Endothelial cell (in vitro differentiated cells): ENCODE measurements at regions not wholly inside any gene's neighbourhood (a gene's known extent, or its start where the extent isn't known, plus 50 kb on each side); places are given as distances from the start of the nearest gene placed in this dataset.

Experiments
- DNase-seq: peaks from one replicate; pipeline ENCODE4 v3.0.0; 2021; ENCODE audit warnings: low spot score
- H3K27ac Mint-ChIP-seq: one replicate; pipeline ENCODE4 v1.8.0; 2021; ENCODE audit warnings: mixed read lengths, inconsistent platforms; ENCODE audit not compliant: unreplicated experiment
- H3K27me3 Mint-ChIP-seq: one replicate; pipeline ENCODE4 v1.8.0; 2021; ENCODE audit warnings: mild to moderate bottlenecking, moderate library complexity, mixed read lengths, inconsistent platforms; ENCODE audit not compliant: unreplicated experiment
- H3K36me3 Mint-ChIP-seq: one replicate; pipeline ENCODE4 v1.8.0; 2021; ENCODE audit warnings: mild to moderate bottlenecking, low read depth, mixed read lengths, inconsistent platforms; ENCODE audit not compliant: unreplicated experiment
- H3K4me1 Mint-ChIP-seq: one replicate; pipeline ENCODE4 v1.8.0; 2021; ENCODE audit warnings: mild to moderate bottlenecking, mixed read lengths, inconsistent platforms; ENCODE audit not compliant: unreplicated experiment
- H3K4me3 Mint-ChIP-seq: one replicate; pipeline ENCODE4 v1.8.0; 2021; ENCODE audit warnings: mild to moderate bottlenecking, mixed read lengths, inconsistent platforms; ENCODE audit not compliant: unreplicated experiment
- H3K9me3 Mint-ChIP-seq: one replicate; pipeline ENCODE4 v1.8.0; 2021; ENCODE audit warnings: mixed read lengths, inconsistent platforms; ENCODE audit not compliant: unreplicated experiment
- CTCF ChIP-seq: fragments of 200-600 bp; sonication (generic); IDR thresholded peaks from one replicate; pipeline ENCODE4 v1.5.0; 2021; ENCODE audit warnings: antibody characterized with exemption; ENCODE audit not compliant: unreplicated experiment

- TF ChIP-seq CTCF, result no peak
- no peak overlapping the region for H3K4me3 Mint-ChIP-seq
- H3K27me3 Mint-ChIP-seq, result peaks cover 2% of the 10 kb centered on the region
- H3K36me3 Mint-ChIP-seq, result no peaks in the 10 kb centered on the region
- no peak overlapping the region for H3K27ac Mint-ChIP-seq
- H3K4me1 Mint-ChIP-seq, result peaks cover 15% of the 10 kb centered on the region
- DNase-seq, result no peak
- no peaks in the 10 kb centered on the region for H3K9me3 Mint-ChIP-seq
These were observed 172.3 kb upstream of the TBCA start for GRCh38 chr5:77948476-77948875.

GRCh38 chr5:77947041-77947428 is 170.9 kb upstream of the TBCA start:
- H3K36me3 Mint-ChIP-seq, result no peaks in the 10 kb centered on the region
- H3K27me3 Mint-ChIP-seq, result peaks cover 2% of the 10 kb centered on the region
- no peak overlapping the region for H3K4me3 Mint-ChIP-seq
- DNase-seq, result no peak
- no peaks in the 10 kb centered on the region for H3K9me3 Mint-ChIP-seq
- no peak overlapping the region for H3K27ac Mint-ChIP-seq
- TF ChIP-seq CTCF, result no peak
- H3K4me1 Mint-ChIP-seq, result peaks cover 7% of the 10 kb centered on the region

GRCh38 chr5:77946381-77947040 is 170.4 kb upstream of the TBCA start:
- H3K4me3 Mint-ChIP-seq, result no peak overlapping the region
- H3K36me3 Mint-ChIP-seq, result no peaks in the 10 kb centered on the region
- H3K9me3 Mint-ChIP-seq, result no peaks in the 10 kb centered on the region
- H3K27ac Mint-ChIP-seq, result no peak overlapping the region
- peaks cover 7% of the 10 kb centered on the region for H3K4me1 Mint-ChIP-seq
- no peak for DNase-seq
- TF ChIP-seq CTCF, result no peak
- H3K27me3 Mint-ChIP-seq, result peaks cover 2% of the 10 kb centered on the region

- Mint-ChIP-seq H3K4me1 (peaks cover 7% of the 10 kb centered on the region), H3K27ac (no peak overlapping the region), H3K9me3 (no peaks in the 10 kb centered on the region), H3K36me3 (no peaks in the 10 kb centered on the region), H3K27me3 (peaks cover 2% of the 10 kb centered on the region), H3K4me3 (no peak overlapping the region)
- DNase-seq, result no peak
- no peak for TF ChIP-seq CTCF
These were observed 169.7 kb upstream of the TBCA start for GRCh38 chr5:77945874-77946273.

- H3K4me1 Mint-ChIP-seq, result peaks cover 7% of the 10 kb centered on the region
- no peak for DNase-seq
- peaks cover 2% of the 10 kb centered on the region for H3K27me3 Mint-ChIP-seq
- H3K9me3 Mint-ChIP-seq, result no peaks in the 10 kb centered on the region
- no peak overlapping the region for H3K4me3 Mint-ChIP-seq
- TF ChIP-seq CTCF, result peak; percentile 15
- no peaks in the 10 kb centered on the region for H3K36me3 Mint-ChIP-seq
- no peak overlapping the region for H3K27ac Mint-ChIP-seq
These were observed 168.7 kb upstream of the TBCA start for GRCh38 chr5:77944757-77945340.
